Rectal smooth muscle tissue (tissue), 1 donor: ENCODE measurements at regions not wholly inside any gene's neighbourhood (a gene's known extent, or its start where the extent isn't known, plus 50 kb on each side); places are given as distances from the start of the nearest gene placed in this dataset.

Experiments
- H3K27ac ChIP-seq: one replicate; pipeline ENCODE4 v1.7.0; 2013; ENCODE audit warnings: low read depth, low read length, inconsistent platforms
- H3K27me3 ChIP-seq: one replicate; pipeline ENCODE4 v1.7.0; 2013; ENCODE audit warnings: low read length; ENCODE audit not compliant: control insufficient read depth, insufficient read depth
- H3K36me3 ChIP-seq: one replicate; pipeline ENCODE4 v1.7.0; 2013; ENCODE audit warnings: low read length; ENCODE audit not compliant: control insufficient read depth, insufficient read depth
- H3K4me1 ChIP-seq: one replicate; pipeline ENCODE4 v1.7.0; 2013; ENCODE audit warnings: low read length; ENCODE audit not compliant: control insufficient read depth, insufficient read depth
- H3K4me3 ChIP-seq: one replicate; pipeline ENCODE4 v1.7.0; 2013; ENCODE audit warnings: low read length
- H3K9ac ChIP-seq: one replicate; pipeline ENCODE4 v1.7.0; 2013; ENCODE audit warnings: low read length

- no peaks in the 10 kb centered on the region for H3K27me3 ChIP-seq
- no peak overlapping the region for H3K9ac ChIP-seq
- H3K4me3 ChIP-seq, result no peak overlapping the region
- H3K36me3 ChIP-seq, result no peaks in the 10 kb centered on the region
- no peak overlapping the region for H3K27ac ChIP-seq
- no peaks in the 10 kb centered on the region for H3K4me1 ChIP-seq
Measured at GRCh38 chr1:199155166-199156019, 516.6 kb downstream of the PTPRC start.

DNA sequence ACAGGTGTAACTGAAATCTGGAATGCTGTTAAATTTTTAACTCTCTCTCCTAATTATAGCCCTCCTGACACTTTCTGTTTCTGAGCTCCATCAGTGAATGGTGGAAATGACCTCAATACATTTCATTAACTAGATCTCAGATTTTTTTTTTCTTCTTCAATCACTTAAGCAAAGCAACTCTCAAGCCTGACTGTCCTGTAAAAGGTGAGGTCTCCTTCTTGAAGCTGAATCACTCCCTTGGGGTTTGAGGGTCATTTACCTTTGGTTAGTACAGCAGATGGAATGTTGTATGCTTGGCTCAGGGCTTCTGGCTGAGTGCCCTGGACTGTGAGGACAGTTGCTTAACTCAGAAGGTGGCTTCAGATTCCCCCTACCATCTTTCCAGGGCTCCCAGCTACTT, 518.7 kb downstream of the PTPRC start:
- no peaks in the 10 kb centered on the region for H3K36me3 ChIP-seq
- H3K27me3 ChIP-seq, result no peaks in the 10 kb centered on the region
- H3K27ac ChIP-seq, result no peak overlapping the region
- H3K4me3 ChIP-seq, result no peak overlapping the region
- no peaks in the 10 kb centered on the region for H3K4me1 ChIP-seq
- H3K9ac ChIP-seq, result no peak overlapping the region

DNA sequence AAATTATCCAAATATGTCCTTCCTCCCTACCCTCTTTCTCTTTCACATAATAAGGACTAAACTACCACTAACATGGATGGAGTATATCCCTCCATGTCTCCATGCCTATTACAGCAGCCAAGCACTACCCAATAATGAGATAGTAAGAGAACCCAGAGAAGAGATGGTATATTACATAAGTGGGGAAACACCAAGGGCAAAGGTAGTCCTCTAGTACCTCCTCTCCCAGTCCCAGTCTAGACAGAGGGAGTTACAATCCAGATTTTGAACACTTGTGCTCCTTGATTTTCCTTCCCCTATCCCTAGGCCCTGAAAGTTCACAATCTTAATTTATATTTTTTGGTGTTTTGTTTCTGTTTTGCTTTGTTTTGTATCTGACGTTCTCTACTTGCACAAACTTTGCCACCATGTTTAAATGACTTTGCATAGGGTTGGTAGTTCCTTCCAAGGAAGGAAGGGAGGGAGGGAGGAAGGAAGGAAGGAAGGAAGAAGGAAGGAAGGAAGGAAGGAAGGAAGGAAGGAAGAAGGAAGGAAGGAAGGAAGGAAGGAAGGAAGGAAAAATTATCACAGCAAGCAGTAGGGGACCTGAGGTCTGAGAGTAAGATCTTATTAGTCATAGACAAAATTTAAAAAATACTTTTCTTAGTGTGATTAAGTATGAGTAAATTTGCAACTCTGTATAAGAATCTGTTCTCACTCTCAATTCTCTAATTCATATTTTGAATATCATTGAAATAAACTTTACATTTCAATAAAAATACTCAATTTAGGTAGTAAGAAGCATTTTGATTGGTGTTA, 521.9 kb downstream of the PTPRC start:
- H3K27me3 ChIP-seq, result no peaks in the 10 kb centered on the region
- H3K9ac ChIP-seq, result no peak overlapping the region
- H3K4me3 ChIP-seq, result no peak overlapping the region
- no peaks in the 10 kb centered on the region for H3K36me3 ChIP-seq
- H3K27ac ChIP-seq, result no peak overlapping the region
- H3K4me1 ChIP-seq, result no peaks in the 10 kb centered on the region

GRCh38 chr1:199161319-199161680, 522.5 kb downstream of the PTPRC start:
- H3K27ac ChIP-seq, result no peak overlapping the region
- no peak overlapping the region for H3K4me3 ChIP-seq
- H3K4me1 ChIP-seq, result no peaks in the 10 kb centered on the region
- no peaks in the 10 kb centered on the region for H3K27me3 ChIP-seq
- H3K9ac ChIP-seq, result no peak overlapping the region
- H3K36me3 ChIP-seq, result no peaks in the 10 kb centered on the region

- Histone ChIP-seq H3K9ac (no peak overlapping the region), H3K27me3 (no peaks in the 10 kb centered on the region), H3K27ac (no peak overlapping the region), H3K4me1 (no peaks in the 10 kb centered on the region), H3K4me3 (no peak overlapping the region), H3K36me3 (no peaks in the 10 kb centered on the region)
Measured at GRCh38 chr1:199161766-199162303, 523.0 kb downstream of the PTPRC start.

- Histone ChIP-seq H3K9ac (no peak overlapping the region), H3K4me3 (no peak overlapping the region), H3K27ac (no peak overlapping the region), H3K4me1 (no peaks in the 10 kb centered on the region), H3K27me3 (no peaks in the 10 kb centered on the region), H3K36me3 (no peaks in the 10 kb centered on the region)
Measured at GRCh38 chr1:199163267-199163666, 524.4 kb downstream of the PTPRC start.

DNA sequence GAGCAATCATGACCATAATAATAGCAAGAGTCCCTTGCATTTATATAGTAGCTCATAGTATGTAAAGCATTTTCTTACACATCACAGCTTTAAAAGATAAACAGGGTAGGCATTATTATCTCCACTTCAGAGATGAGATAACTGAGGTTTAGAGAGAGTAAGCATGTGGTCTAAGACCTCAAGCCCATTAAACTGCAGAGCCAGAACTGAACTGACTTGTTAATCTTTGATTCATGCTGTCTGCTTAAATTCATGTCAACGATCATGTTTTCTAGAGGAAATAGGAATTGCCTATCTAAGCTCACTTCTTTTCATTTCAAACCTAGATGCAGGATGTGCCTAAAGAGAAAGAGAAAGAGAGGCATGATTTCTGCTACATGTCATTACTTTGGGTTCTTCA, 524.8 kb downstream of the PTPRC start:
- no peak overlapping the region for H3K4me3 ChIP-seq
- H3K9ac ChIP-seq, result no peak overlapping the region
- no peaks in the 10 kb centered on the region for H3K27me3 ChIP-seq
- no peaks in the 10 kb centered on the region for H3K4me1 ChIP-seq
- no peaks in the 10 kb centered on the region for H3K36me3 ChIP-seq
- H3K27ac ChIP-seq, result no peak overlapping the region

DNA sequence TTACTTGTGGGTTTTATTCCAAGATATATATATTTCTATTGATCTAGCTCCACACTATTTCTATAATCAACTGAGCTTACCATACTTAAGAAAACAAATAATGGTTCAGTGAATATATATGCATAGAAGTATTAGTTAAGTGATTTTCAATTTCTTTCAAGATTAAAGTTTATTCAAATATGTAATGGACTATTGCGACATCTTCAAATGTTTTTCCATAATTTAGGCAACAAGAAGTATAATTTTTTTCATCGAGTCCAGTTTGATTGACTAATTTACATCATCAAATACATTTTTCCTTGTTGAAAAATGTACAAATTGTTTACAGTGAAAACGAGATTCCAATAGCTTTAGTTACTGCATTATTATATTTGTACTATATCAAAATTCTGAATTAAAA, 528.6 kb downstream of the PTPRC start:
- H3K4me3 ChIP-seq, result no peak overlapping the region
- no peak overlapping the region for H3K27ac ChIP-seq
- no peaks in the 10 kb centered on the region for H3K36me3 ChIP-seq
- H3K27me3 ChIP-seq, result no peaks in the 10 kb centered on the region
- H3K9ac ChIP-seq, result no peak overlapping the region
- H3K4me1 ChIP-seq, result no peaks in the 10 kb centered on the region

- Histone ChIP-seq H3K27ac (no peak overlapping the region), H3K4me1 (no peaks in the 10 kb centered on the region), H3K27me3 (no peaks in the 10 kb centered on the region), H3K4me3 (no peak overlapping the region), H3K9ac (no peak overlapping the region), H3K36me3 (no peaks in the 10 kb centered on the region)
Measured at GRCh38 chr1:199168888-199169585, 530.2 kb downstream of the PTPRC start.

DNA sequence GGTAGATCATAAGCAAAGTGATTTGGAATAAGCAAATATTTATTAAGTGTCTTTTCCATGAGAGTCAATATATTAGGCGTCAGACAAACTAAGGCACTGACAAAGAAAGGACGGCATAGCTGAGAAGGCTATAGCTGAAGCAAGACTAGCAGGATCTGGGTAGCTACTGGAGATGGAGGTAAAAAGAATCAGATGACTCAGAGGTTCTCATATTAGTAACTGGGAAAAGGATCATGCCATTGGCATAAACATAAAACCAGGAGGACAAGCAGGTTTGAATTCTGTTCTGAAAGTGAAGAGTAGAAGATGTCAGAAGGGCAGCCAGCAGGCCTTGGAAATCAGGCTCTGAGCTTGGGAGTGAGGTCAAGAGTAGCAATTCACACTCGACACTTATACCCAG, 531.9 kb downstream of the PTPRC start:
- Histone ChIP-seq H3K9ac (no peak overlapping the region), H3K4me1 (no peaks in the 10 kb centered on the region), H3K36me3 (no peaks in the 10 kb centered on the region), H3K27me3 (no peaks in the 10 kb centered on the region), H3K4me3 (no peak overlapping the region), H3K27ac (no peak overlapping the region)

GRCh38 chr1:199172171-199173124, 533.6 kb downstream of the PTPRC start:
- Histone ChIP-seq H3K27ac (no peak overlapping the region), H3K27me3 (no peaks in the 10 kb centered on the region), H3K4me1 (no peaks in the 10 kb centered on the region), H3K9ac (no peak overlapping the region), H3K36me3 (no peaks in the 10 kb centered on the region), H3K4me3 (no peak overlapping the region)
